PFSK-1 (cell line): ENCODE measurements at regions not wholly inside any gene's neighbourhood (a gene's known extent, or its start where the extent isn't known, plus 50 kb on each side); places are given as distances from the start of the nearest gene placed in this dataset.

ENCODE experiments used
- FOXP2 ChIP-seq: optimal IDR thresholded peaks from 2 replicates; pipeline ENCODE3; 2011; ENCODE audit warnings: borderline replicate concordance, control low read depth, inconsistent platforms; ENCODE audit not compliant: insufficient read depth; ENCODE audit errors: extremely low read length, extremely low read depth
- POLR2AphosphoS5 ChIP-seq: IDR thresholded peaks from 2 replicates; pipeline ENCODE4 v1.6.1; 2012; ENCODE audit warnings: low read depth, mild to moderate bottlenecking, control low read depth, low read length, moderate library complexity
- REST ChIP-seq, 2 experiments: IDR thresholded peaks; 2 replicates each; pipeline versions ENCODE4 v1.6.1 to v1.8.0; 2011 to 2012; ENCODE audit warnings: low read depth in 2 of 2, low read length in 2 of 2, control low read depth in 1 of 2, inconsistent platforms in 1 of 2, mild to moderate bottlenecking in 1 of 2, moderate library complexity in 1 of 2; ENCODE audit not compliant: insufficient read depth in 1 of 2
- SIN3A ChIP-seq: IDR thresholded peaks from 2 replicates; pipeline ENCODE4 v1.6.1; 2012; ENCODE audit warnings: mild to moderate bottlenecking, low read length, moderate library complexity, borderline replicate concordance; ENCODE audit not compliant: insufficient read depth
- TAF1 ChIP-seq: IDR thresholded peaks from 2 replicates; pipeline ENCODE4 v1.6.1; 2012; ENCODE audit warnings: low read length, control low read depth, borderline replicate concordance; ENCODE audit not compliant: insufficient read depth

GRCh38 chr9:2300325-2300724 lies 285.2 kb downstream of the SMARCA2 start:
- TF ChIP-seq POLR2AphosphoS5 (no peak), REST (IDR thresholded peaks at IDR 0.05; ENCODE audit: insufficient read depth in 1 of 2, low read depth in 2 of 2, low read length in 2 of 2) (no peak), TAF1 (no peak), SIN3A (no peak), FOXP2 (no peak)

GRCh38 chr9:2302606-2303005 lies 287.5 kb downstream of the SMARCA2 start:
- no peak for TF ChIP-seq SIN3A
- TF ChIP-seq POLR2AphosphoS5: no peak
- no peak for TF ChIP-seq REST (IDR thresholded peaks at IDR 0.05; ENCODE audit: insufficient read depth in 1 of 2, low read depth in 2 of 2, low read length in 2 of 2)
- TF ChIP-seq FOXP2: no peak

GRCh38 chr9:2303056-2303455 lies 287.9 kb downstream of the SMARCA2 start:
- TF ChIP-seq REST (IDR thresholded peaks at IDR 0.05; ENCODE audit: insufficient read depth in 1 of 2, low read depth in 2 of 2, low read length in 2 of 2) (no peak), FOXP2 (no peak), POLR2AphosphoS5 (no peak), TAF1 (no peak), SIN3A (no peak)

GRCh38 chr9:2307480-2307879 lies 292.3 kb downstream of the SMARCA2 start:
- TF ChIP-seq SIN3A: no peak
- no peak for TF ChIP-seq POLR2AphosphoS5
- TF ChIP-seq REST (IDR thresholded peaks at IDR 0.05; ENCODE audit: insufficient read depth in 1 of 2, low read depth in 2 of 2, low read length in 2 of 2): no peak
- TF ChIP-seq FOXP2: no peak

GRCh38 chr9:2311920-2312319 lies 296.8 kb downstream of the SMARCA2 start:
- no peak for TF ChIP-seq TAF1
- TF ChIP-seq REST (IDR thresholded peaks at IDR 0.05; ENCODE audit: insufficient read depth in 1 of 2, low read depth in 2 of 2, low read length in 2 of 2): no peak
- TF ChIP-seq SIN3A: no peak
- TF ChIP-seq POLR2AphosphoS5: no peak
- no peak for TF ChIP-seq FOXP2
